Keratinocyte (primary cell): ENCODE measurements at regions not wholly inside any gene's neighbourhood (a gene's known extent, or its start where the extent isn't known, plus 50 kb on each side); places are given as distances from the start of the nearest gene placed in this dataset.

Experiments used
- DNase-seq: peaks from one replicate; pipeline ENCODE4 v3.0.0-alpha.2; 2011; ENCODE audit warnings: low read depth, missing footprints, low spot score
- FAIRE-seq: peaks from 2 replicates; lab custom pipeline; 2011; peaks lifted over from hg19 to GRCh38; lab: Jason Lieb, UNC
- H2AFZ ChIP-seq: 2 replicates; pipeline ENCODE4 v1.6.0; 2012; ENCODE audit warnings: low read length, control low read depth, inconsistent platforms; ENCODE audit not compliant: control insufficient read depth
- H3K27ac ChIP-seq: 2 replicates; pipeline ENCODE4 v1.5.1; 2011; ENCODE audit warnings: low read length; ENCODE audit not compliant: control insufficient read depth, insufficient read depth
- H3K27me3 ChIP-seq: 3 replicates; pipeline ENCODE4 v1.6.0; 2011; ENCODE audit warnings: low read length; ENCODE audit not compliant: control insufficient read depth, insufficient read depth; ENCODE audit errors: extremely low read depth
- H3K36me3 ChIP-seq, 2 experiments: 2 replicates in 1 of 2; 3 replicates in 1 of 2; pipeline ENCODE4 v1.5.1; 2011; ENCODE audit warnings: low read length in 2 of 2, mild to moderate bottlenecking in 1 of 2; ENCODE audit not compliant: control insufficient read depth in 2 of 2, insufficient read depth in 2 of 2; ENCODE audit errors: extremely low read depth in 1 of 2
- H3K4me1 ChIP-seq: 3 replicates; pipeline ENCODE4 v1.5.1; 2011; ENCODE audit warnings: low read length; ENCODE audit not compliant: control insufficient read depth, insufficient read depth; ENCODE audit errors: extremely low read depth
- H3K4me2 ChIP-seq: 3 replicates; pipeline ENCODE4 v1.6.0; 2011; ENCODE audit warnings: low read depth, low read length; ENCODE audit not compliant: control insufficient read depth, insufficient read depth; ENCODE audit errors: extremely low read depth
- H3K4me3 ChIP-seq, 3 experiments: fragments of 200-600 bp in 1 of 3; sonication (generic) in 1 of 3; 2 replicates in 2 of 3; 3 replicates in 1 of 3; pipeline ENCODE4 v1.5.1; 2011 to 2016; ENCODE audit warnings: low read length in 3 of 3, mild to moderate bottlenecking in 3 of 3, control low read depth in 2 of 3, inconsistent platforms in 1 of 3, low read depth in 1 of 3, mixed read lengths in 1 of 3, mixed run types in 1 of 3, moderate library complexity in 1 of 3; ENCODE audit not compliant: control insufficient read depth in 2 of 3, insufficient read depth in 2 of 3; ENCODE audit errors: extremely low read depth in 1 of 3
- H3K79me2 ChIP-seq: 2 replicates; pipeline ENCODE4 v1.6.0; 2012; ENCODE audit warnings: low read length; ENCODE audit not compliant: control insufficient read depth, insufficient read depth
- H3K9ac ChIP-seq: 3 replicates; pipeline ENCODE4 v1.6.0; 2011; ENCODE audit warnings: low read length; ENCODE audit not compliant: control insufficient read depth, insufficient read depth; ENCODE audit errors: extremely low read depth
- H3K9me1 ChIP-seq: 3 replicates; pipeline ENCODE4 v1.6.0; 2011; ENCODE audit warnings: low read length; ENCODE audit not compliant: control insufficient read depth, insufficient read depth; ENCODE audit errors: extremely low read depth
- H3K9me3 ChIP-seq: 2 replicates; pipeline ENCODE4 v1.5.1; 2012; ENCODE audit warnings: low read depth, low read length; ENCODE audit not compliant: control insufficient read depth
- H4K20me1 ChIP-seq: 3 replicates; pipeline ENCODE4 v1.6.0; 2011; ENCODE audit warnings: low read length; ENCODE audit not compliant: control insufficient read depth, insufficient read depth; ENCODE audit errors: extremely low read depth
- CTCF ChIP-seq, 3 experiments: IDR thresholded peaks in 1 of 3; conservative IDR thresholded peaks in 1 of 3; optimal IDR thresholded peaks in 1 of 3; 2 replicates in 2 of 3; 3 replicates in 1 of 3; pipeline versions ENCODE3 to v1.5.1; 2011; ENCODE audit warnings: low read length in 3 of 3, mild to moderate bottlenecking in 3 of 3, moderate library complexity in 2 of 3, control low read depth in 1 of 3, inconsistent platforms in 1 of 3; ENCODE audit not compliant: insufficient read depth in 2 of 3; ENCODE audit errors: extremely low read depth in 1 of 3
- EZH2 ChIP-seq: IDR thresholded peaks from one replicate; pipeline ENCODE4 v1.6.1; 2012; ENCODE audit warnings: inconsistent platforms, mild to moderate bottlenecking, low read length, moderate library complexity
- dilution Hi-C: fragments of 300-500 bp; cut with MboI; formaldehyde crosslinking; loops from one replicate; pipeline ENCODE4 v1.7.0; 2020; ENCODE audit warnings: low sequenced_read_pairs; ENCODE audit not compliant: extremely low pct_ligation_motif_present

GRCh38 chr13:72315312-72315711 lies 412.1 kb downstream of the MZT1 start:
- no peak overlapping the region for H3K4me3 ChIP-seq
- DNase-seq: no peak
- no peaks in the 10 kb centered on the region for H4K20me1 ChIP-seq
- H3K9me3 ChIP-seq: no peaks in the 10 kb centered on the region
- H2AFZ ChIP-seq: no peak overlapping the region
- dilution Hi-C loops: no loop called here
- no peaks in the 10 kb centered on the region for H3K4me1 ChIP-seq
- FAIRE-seq: no peak
- H3K4me2 ChIP-seq: no peak overlapping the region
- no peak overlapping the region for H3K9ac ChIP-seq
- no peaks in the 10 kb centered on the region for H3K27me3 ChIP-seq
- no peak for TF ChIP-seq CTCF (optimal IDR thresholded peaks at IDR 0.05 in 1 of 3, IDR thresholded peaks at IDR 0.05 in 1 of 3, conservative IDR thresholded peaks at IDR 0.05 in 1 of 3; ENCODE audit: extremely low read depth in 1 of 3, insufficient read depth in 2 of 3, low read length in 3 of 3)
- no peak for TF ChIP-seq EZH2
- H3K27ac ChIP-seq: no peak overlapping the region
- H3K9me1 ChIP-seq: no peaks in the 10 kb centered on the region
- no peaks in the 10 kb centered on the region for H3K36me3 ChIP-seq
- no peaks in the 10 kb centered on the region for H3K79me2 ChIP-seq

- Histone ChIP-seq H3K9me1 (no peaks in the 10 kb centered on the region), H3K27ac (no peak overlapping the region), H2AFZ (no peak overlapping the region), H3K9me3 (no peaks in the 10 kb centered on the region), H3K4me3 (no peak overlapping the region), H3K4me1 (no peaks in the 10 kb centered on the region), H3K36me3 (no peaks in the 10 kb centered on the region), H3K9ac (no peak overlapping the region), H3K27me3 (no peaks in the 10 kb centered on the region), H3K79me2 (no peaks in the 10 kb centered on the region), H4K20me1 (no peaks in the 10 kb centered on the region), H3K4me2 (no peak overlapping the region)
- dilution Hi-C loops: no loop called here
- TF ChIP-seq EZH2 (no peak), CTCF (optimal IDR thresholded peaks at IDR 0.05 in 1 of 3, IDR thresholded peaks at IDR 0.05 in 1 of 3, conservative IDR thresholded peaks at IDR 0.05 in 1 of 3; ENCODE audit: extremely low read depth in 1 of 3, insufficient read depth in 2 of 3, low read length in 3 of 3) (no peak)
- FAIRE-seq: no peak
- no peak for DNase-seq
Observed at GRCh38 chr13:72314210-72314609, 413.2 kb downstream of the MZT1 start.
